CD8-positive, alpha-beta memory T cell (primary cell): ENCODE measurements at regions not wholly inside any gene's neighbourhood (a gene's known extent, or its start where the extent isn't known, plus 50 kb on each side); places are given as distances from the start of the nearest gene placed in this dataset.
A peak's percentile ranks its signal among the peaks of the same experiment; 100 is the strongest.
"Not testable (repeated sequence)": the region's sequence is repeated elsewhere in the genome, so short reads cannot be mapped to it uniquely, and the experiment has no call there.

Experiments used
- CTCF ChIA-PET: fragments of 350-600 bp; sonication (Branson Sonifier 250); formaldehyde crosslinking; loops from one replicate; lab custom pipeline; 2021; ENCODE audit warnings: antibody characterized with exemption; lab: Charles Lee
- POLR2A ChIA-PET: fragments of 350-600 bp; sonication (Branson Sonifier 250); formaldehyde crosslinking; loops from one replicate; lab custom pipeline; 2021; ENCODE audit warnings: antibody characterized with exemption; lab: Charles Lee
- DNase-seq, 5 donors: peaks; one replicate each; pipeline versions ENCODE4 v3.0.0 to v3.0.0-alpha.2; 2020 to 2022; ENCODE audit warnings: mixed read lengths in 1 of 5
- H3K27ac ChIP-seq: one replicate; pipeline ENCODE4 v1.7.0; 2013; ENCODE audit warnings: low read depth, mild to moderate bottlenecking, low read length, moderate library complexity
- H3K27me3 ChIP-seq: 2 replicates; pipeline ENCODE4 v1.7.0; 2013; ENCODE audit warnings: low read length, mild to moderate bottlenecking; ENCODE audit not compliant: insufficient read depth, poor library complexity, severe bottlenecking
- H3K36me3 ChIP-seq: 2 replicates; pipeline ENCODE4 v1.7.0; 2013; ENCODE audit warnings: mild to moderate bottlenecking, low read length, moderate library complexity; ENCODE audit not compliant: insufficient read depth
- H3K4me1 ChIP-seq: 2 replicates; pipeline ENCODE4 v1.7.0; 2013; ENCODE audit warnings: mild to moderate bottlenecking, low read length, moderate library complexity; ENCODE audit not compliant: insufficient read depth
- H3K4me3 ChIP-seq: 2 replicates; pipeline ENCODE4 v1.7.0; 2013; ENCODE audit warnings: mild to moderate bottlenecking, low read length
- H3K9me3 ChIP-seq: 2 replicates; pipeline ENCODE4 v1.7.0; 2013; ENCODE audit warnings: mild to moderate bottlenecking, low read length
- H3K27ac Mint-ChIP-seq, 8 donors: one replicate each; pipeline ENCODE4 v1.8.0; 2020 to 2021; ENCODE audit warnings: mixed read lengths in 8 of 8, mild to moderate bottlenecking in 6 of 8, inconsistent platforms in 3 of 8, moderate library complexity in 3 of 8
- H3K27me3 Mint-ChIP-seq, 2 donors: one replicate each; pipeline ENCODE4 v1.8.0; 2020 to 2021; ENCODE audit warnings: mixed read lengths in 2 of 2, mild to moderate bottlenecking in 1 of 2, moderate library complexity in 1 of 2
- H3K36me3 Mint-ChIP-seq, 3 donors: one replicate each; pipeline ENCODE4 v1.8.0; 2020 to 2021; ENCODE audit warnings: mixed read lengths in 3 of 3, inconsistent platforms in 1 of 3, mild to moderate bottlenecking in 1 of 3
- H3K4me1 Mint-ChIP-seq, 3 donors: one replicate each; pipeline ENCODE4 v1.8.0; 2020 to 2021; ENCODE audit warnings: mixed read lengths in 3 of 3, inconsistent platforms in 1 of 3, mild to moderate bottlenecking in 1 of 3
- H3K4me3 Mint-ChIP-seq, 7 donors: one replicate each; pipeline ENCODE4 v1.8.0; 2020 to 2021; ENCODE audit warnings: mixed read lengths in 7 of 7, mild to moderate bottlenecking in 6 of 7, moderate library complexity in 4 of 7, inconsistent platforms in 2 of 7
- H3K9me3 Mint-ChIP-seq, 5 donors: one replicate each; pipeline ENCODE4 v1.8.0; 2020 to 2022; ENCODE audit warnings: mixed read lengths in 5 of 5, mild to moderate bottlenecking in 3 of 5, moderate library complexity in 2 of 5, inconsistent platforms in 1 of 5

GRCh38 chr2:64930258-64930671 is 58.9 kb upstream of the SLC1A4 start:
- H3K27me3 Mint-ChIP-seq = peaks cover 2 to 4% of the 10 kb centered on the region in 2 donors
- no peak overlapping the region for H3K27ac ChIP-seq
- POLR2A ChIA-PET = no interaction called here

GRCh38 chr2:64931246-64932115 is 57.7 kb upstream of the SLC1A4 start:
- H3K27ac Mint-ChIP-seq = no peak overlapping the region
- H3K36me3 ChIP-seq = no peaks in the 10 kb centered on the region
- no peak overlapping the region for H3K27ac ChIP-seq
- H3K27me3 ChIP-seq = no peaks in the 10 kb centered on the region
- no peaks in the 10 kb centered on the region for H3K4me1 Mint-ChIP-seq
- CTCF ChIA-PET = interaction anchor here (1.3 kb wide), 1 partner anchor 43 kb away, joined by 3 read pairs; no protein-coding TSS in a partner anchor
- no peaks in the 10 kb centered on the region for H3K9me3 Mint-ChIP-seq
- no peaks in the 10 kb centered on the region for H3K9me3 ChIP-seq
- no peak for DNase-seq
- peaks cover 2 to 4% of the 10 kb centered on the region in 2 donors for H3K27me3 Mint-ChIP-seq
- H3K4me3 Mint-ChIP-seq = no peak overlapping the region
- H3K4me1 ChIP-seq = no peaks in the 10 kb centered on the region
- H3K36me3 Mint-ChIP-seq = peaks cover 0 to 8% (median 4%) of the 10 kb centered on the region in 3 donors
- POLR2A ChIA-PET = no interaction called here
- H3K4me3 ChIP-seq = no peak overlapping the region

More at GRCh38 chr2:64930258-64930671, 58.9 kb upstream of the SLC1A4 start:
- H3K4me1 ChIP-seq = no peaks in the 10 kb centered on the region
- no peak for DNase-seq
- Mint-ChIP-seq H3K4me3 (no peak overlapping the region), H3K9me3 (peaks cover 0 to 4% (median 0%) of the 10 kb centered on the region in 5 donors), H3K27ac (no peak overlapping the region), H3K36me3 (peaks cover 0 to 17% (median 4%) of the 10 kb centered on the region in 3 donors), H3K4me1 (no peaks in the 10 kb centered on the region)
- no peaks in the 10 kb centered on the region for H3K27me3 ChIP-seq
- CTCF ChIA-PET = no interaction called here
- H3K9me3 ChIP-seq = no peaks in the 10 kb centered on the region
- H3K4me3 ChIP-seq = no peak overlapping the region
- H3K36me3 ChIP-seq = no peaks in the 10 kb centered on the region

GRCh38 chr2:64932116-64932370 is 57.2 kb upstream of the SLC1A4 start:
- ChIA-PET POLR2A (no interaction called here), CTCF (interaction anchor here (1.3 kb wide), 1 partner anchor 42 kb away, joined by 3 read pairs; no protein-coding TSS in a partner anchor)
- no peaks in the 10 kb centered on the region for H3K36me3 ChIP-seq
- no peaks in the 10 kb centered on the region for H3K9me3 Mint-ChIP-seq
- no peak for DNase-seq
- no peak overlapping the region for H3K4me3 ChIP-seq
- H3K4me1 ChIP-seq = no peaks in the 10 kb centered on the region
- no peaks in the 10 kb centered on the region for H3K9me3 ChIP-seq
- H3K4me1 Mint-ChIP-seq = no peaks in the 10 kb centered on the region
- no peak overlapping the region for H3K27ac Mint-ChIP-seq
- H3K36me3 Mint-ChIP-seq = peaks cover 0 to 6% (median 3%) of the 10 kb centered on the region in 3 donors
- no peak overlapping the region for H3K4me3 Mint-ChIP-seq
- H3K27me3 ChIP-seq = no peaks in the 10 kb centered on the region
- no peak overlapping the region for H3K27ac ChIP-seq
- peaks cover 2 to 4% of the 10 kb centered on the region in 2 donors for H3K27me3 Mint-ChIP-seq

GRCh38 chr2:64932371-64933216 is 56.6 kb upstream of the SLC1A4 start:
- peaks cover 0 to under 1% (median 0%) of the 10 kb centered on the region in 3 donors for H3K36me3 Mint-ChIP-seq
- no peaks in the 10 kb centered on the region for H3K36me3 ChIP-seq
- DNase-seq = no peak
- CTCF ChIA-PET = interaction anchor here (1.3 kb wide), 1 partner anchor 42 kb away, joined by 3 read pairs; no protein-coding TSS in a partner anchor
- H3K4me1 ChIP-seq = no peaks in the 10 kb centered on the region
- no peaks in the 10 kb centered on the region for H3K27me3 ChIP-seq
- POLR2A ChIA-PET = no interaction called here
- H3K4me3 ChIP-seq = no peak overlapping the region
- no peak overlapping the region for H3K27ac Mint-ChIP-seq
- H3K27me3 Mint-ChIP-seq = peaks cover 2 to 4% of the 10 kb centered on the region in 2 donors
- no peaks in the 10 kb centered on the region for H3K9me3 ChIP-seq
- H3K27ac ChIP-seq = no peak overlapping the region
- H3K9me3 Mint-ChIP-seq = no peaks in the 10 kb centered on the region
- H3K4me3 Mint-ChIP-seq = no peak overlapping the region
- no peaks in the 10 kb centered on the region for H3K4me1 Mint-ChIP-seq

- ChIA-PET POLR2A (no interaction called here), CTCF (no interaction called here)
- Histone ChIP-seq H3K9me3 (no peaks in the 10 kb centered on the region), H3K4me1 (no peaks in the 10 kb centered on the region), H3K36me3 (no peaks in the 10 kb centered on the region), H3K27ac (no peak overlapping the region), H3K27me3 (no peaks in the 10 kb centered on the region), H3K4me3 (no peak overlapping the region)
- no peak for DNase-seq
- peaks cover 4% of the 10 kb centered on the region in 2 donors for H3K27me3 Mint-ChIP-seq
- H3K9me3 Mint-ChIP-seq = no peaks in the 10 kb centered on the region
- H3K36me3 Mint-ChIP-seq = no peaks in the 10 kb centered on the region
- H3K4me1 Mint-ChIP-seq = peaks cover 6 to 12% (median 9%) of the 10 kb centered on the region in 3 donors
- H3K27ac Mint-ChIP-seq = peak overlapping the region in 1 of 8 donors; percentile 30
- H3K4me3 Mint-ChIP-seq = no peak overlapping the region
These were observed 54.7 kb upstream of the SLC1A4 start for GRCh38 chr2:64934530-64934929.

- Histone ChIP-seq H3K27me3 (no peaks in the 10 kb centered on the region), H3K4me3 (no peak overlapping the region), H3K9me3 (no peaks in the 10 kb centered on the region), H3K36me3 (no peaks in the 10 kb centered on the region), H3K27ac (no peak overlapping the region), H3K4me1 (no peaks in the 10 kb centered on the region)
- ChIA-PET POLR2A (no interaction called here), CTCF (no interaction called here)
- no peak for DNase-seq
- Mint-ChIP-seq H3K27me3 (peaks cover 4 to 5% of the 10 kb centered on the region in 2 donors), H3K36me3 (no peaks in the 10 kb centered on the region), H3K27ac (no peak overlapping the region), H3K4me3 (no peak overlapping the region), H3K4me1 (peaks cover 9 to 17% (median 16%) of the 10 kb centered on the region in 3 donors), H3K9me3 (no peaks in the 10 kb centered on the region)
These were observed 52.4 kb upstream of the SLC1A4 start for GRCh38 chr2:64936809-64937208.

DNA sequence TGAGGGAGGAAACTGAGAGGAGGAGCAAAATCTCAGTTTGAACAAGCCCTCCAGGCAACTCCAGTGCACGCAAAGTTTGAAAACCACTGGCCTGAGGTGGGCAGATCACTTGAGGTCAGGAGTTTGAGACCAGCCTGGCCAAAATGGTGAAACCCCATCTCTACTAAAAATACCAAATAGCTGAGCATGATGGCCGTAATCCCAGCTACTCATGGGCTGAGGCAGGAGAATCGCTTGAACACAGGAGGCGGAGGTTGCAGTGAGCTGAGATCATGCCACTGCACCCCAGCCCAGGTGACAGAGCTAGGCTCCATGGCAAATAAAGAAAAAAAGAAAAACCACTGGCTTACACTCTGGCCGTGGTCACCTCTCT is 51.9 kb upstream of the SLC1A4 start:
- H3K4me1 ChIP-seq, H3K27ac ChIP-seq, H3K4me3 Mint-ChIP-seq, DNase-seq, POLR2A ChIA-PET, H3K36me3 ChIP-seq, H3K36me3 Mint-ChIP-seq, H3K9me3 Mint-ChIP-seq, H3K9me3 ChIP-seq, H3K27me3 Mint-ChIP-seq, CTCF ChIA-PET, H3K27ac Mint-ChIP-seq, H3K4me3 ChIP-seq, H3K27me3 ChIP-seq: not testable (repeated sequence)
- H3K4me1 Mint-ChIP-seq = peaks cover 9 to 17% (median 16%) of the 10 kb centered on the region in 3 donors
